ENCODE measurements at regions not wholly inside any gene's neighbourhood (a gene's known extent, or its start where the extent isn't known, plus 50 kb on each side); places are given as distances from the start of the nearest gene placed in this dataset.

DNA sequence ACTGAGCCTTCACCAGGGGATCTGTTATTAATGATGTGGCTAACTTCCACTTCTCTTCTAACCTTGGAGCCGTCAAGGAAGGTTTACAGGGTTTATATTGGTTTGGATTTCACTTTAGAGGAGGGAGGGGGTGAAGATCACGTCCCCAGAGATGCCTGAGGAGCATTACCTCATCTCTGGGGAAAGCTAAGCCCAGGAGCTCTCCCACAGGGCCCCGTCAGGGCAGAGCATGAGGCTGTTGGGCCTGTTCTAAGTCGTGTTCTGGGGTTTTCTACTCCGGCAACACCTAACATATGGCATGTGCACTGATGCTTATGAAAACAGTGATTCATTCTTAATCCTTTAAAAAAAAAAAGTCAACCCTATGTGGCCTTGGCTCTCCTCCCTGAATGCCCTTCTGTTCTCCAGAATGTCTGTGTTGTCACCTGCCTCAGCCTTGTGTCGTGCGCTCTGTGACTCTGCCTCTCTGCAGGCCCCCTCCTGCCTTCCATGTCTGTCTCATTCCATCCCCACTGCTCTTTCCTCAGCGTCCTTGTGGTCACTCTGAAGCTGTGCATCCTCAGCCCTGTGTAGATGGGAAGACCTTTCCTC, 97.4 kb upstream of the JARID2 start:
- TF ChIP-seq, protein P1, sequence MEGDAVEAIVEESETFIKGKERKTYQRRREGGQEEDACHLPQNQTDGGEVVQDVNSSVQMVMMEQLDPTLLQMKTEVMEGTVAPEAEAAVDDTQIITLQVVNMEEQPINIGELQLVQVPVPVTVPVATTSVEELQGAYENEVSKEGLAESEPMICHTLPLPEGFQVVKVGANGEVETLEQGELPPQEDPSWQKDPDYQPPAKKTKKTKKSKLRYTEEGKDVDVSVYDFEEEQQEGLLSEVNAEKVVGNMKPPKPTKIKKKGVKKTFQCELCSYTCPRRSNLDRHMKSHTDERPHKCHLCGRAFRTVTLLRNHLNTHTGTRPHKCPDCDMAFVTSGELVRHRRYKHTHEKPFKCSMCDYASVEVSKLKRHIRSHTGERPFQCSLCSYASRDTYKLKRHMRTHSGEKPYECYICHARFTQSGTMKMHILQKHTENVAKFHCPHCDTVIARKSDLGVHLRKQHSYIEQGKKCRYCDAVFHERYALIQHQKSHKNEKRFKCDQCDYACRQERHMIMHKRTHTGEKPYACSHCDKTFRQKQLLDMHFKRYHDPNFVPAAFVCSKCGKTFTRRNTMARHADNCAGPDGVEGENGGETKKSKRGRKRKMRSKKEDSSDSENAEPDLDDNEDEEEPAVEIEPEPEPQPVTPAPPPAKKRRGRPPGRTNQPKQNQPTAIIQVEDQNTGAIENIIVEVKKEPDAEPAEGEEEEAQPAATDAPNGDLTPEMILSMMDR (IDR thresholded peaks at IDR 0.05; ENCODE audit: poor library complexity): no peak
- no peak for TF ChIP-seq EZH2 (IDR thresholded peaks at IDR 0.05; ENCODE audit: borderline replicate concordance)
